ENCODE measurements at regions not wholly inside any gene's neighbourhood (a gene's known extent, or its start where the extent isn't known, plus 50 kb on each side); places are given as distances from the start of the nearest gene placed in this dataset.
A peak's percentile ranks its signal among the peaks of the same experiment; 100 is the strongest.

DNA sequence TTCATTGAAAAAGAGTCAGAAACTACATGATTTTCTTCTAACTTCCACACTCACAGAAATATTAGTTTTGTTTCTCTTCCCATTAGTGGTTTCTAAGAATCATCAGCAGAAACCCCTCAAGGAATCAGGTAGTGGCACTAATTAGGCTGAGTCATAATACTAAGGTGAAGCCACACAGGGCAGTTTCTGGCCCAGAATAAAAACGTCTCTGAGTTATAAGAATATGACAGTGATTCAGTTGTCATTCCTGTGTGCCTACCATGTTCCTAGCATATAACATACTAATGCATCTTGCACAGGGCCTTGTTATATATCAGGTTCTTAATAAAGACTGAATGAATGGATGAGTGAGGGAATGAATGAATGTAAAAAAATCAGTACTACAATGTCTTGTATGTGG, 206.0 kb upstream of the PLEKHG7 start:
- no peak for DNase-seq (ENCODE audit: low spot score)

DNA sequence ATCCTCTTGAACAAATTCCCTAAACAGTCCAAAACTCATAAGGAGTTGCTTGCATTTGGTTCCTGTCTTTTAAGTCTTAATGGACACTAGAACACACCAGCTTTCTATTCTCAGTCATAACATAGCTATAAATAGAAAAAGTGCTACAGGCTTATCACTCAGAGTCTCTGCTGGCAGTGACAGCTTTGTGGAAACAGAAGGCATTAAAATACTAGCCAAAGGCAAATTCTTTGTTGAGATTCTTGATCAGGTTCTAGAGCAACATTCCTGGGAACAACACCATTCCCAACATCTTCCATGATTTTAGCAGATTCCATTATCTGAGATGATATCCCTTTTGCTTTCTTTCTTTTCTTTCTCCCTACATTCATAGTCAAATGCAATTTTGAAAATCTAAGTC, 207.7 kb upstream of the PLEKHG7 start:
- DNase-seq (ENCODE audit: low spot score), result no peak

DNA sequence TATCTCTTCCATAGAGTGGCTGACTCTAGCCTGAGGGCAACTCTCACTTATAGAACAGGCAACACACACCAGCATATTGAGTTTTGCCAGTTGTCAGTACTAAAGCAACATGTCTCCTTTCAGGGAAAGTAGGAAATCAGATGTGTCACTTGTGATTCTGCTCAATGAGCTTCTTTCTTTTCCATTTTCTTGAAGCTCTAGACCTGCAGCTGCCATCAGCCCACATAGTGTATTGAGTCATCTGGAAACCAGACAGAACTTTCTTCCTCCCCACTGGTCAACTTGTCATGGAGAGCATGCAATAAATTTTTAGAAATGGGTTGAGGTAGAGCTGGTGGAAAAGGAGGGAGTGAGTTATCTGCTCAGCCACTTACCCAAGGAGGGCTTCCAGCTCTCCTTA, 209.0 kb upstream of the PLEKHG7 start:
- no peak for DNase-seq (ENCODE audit: low spot score)

DNA sequence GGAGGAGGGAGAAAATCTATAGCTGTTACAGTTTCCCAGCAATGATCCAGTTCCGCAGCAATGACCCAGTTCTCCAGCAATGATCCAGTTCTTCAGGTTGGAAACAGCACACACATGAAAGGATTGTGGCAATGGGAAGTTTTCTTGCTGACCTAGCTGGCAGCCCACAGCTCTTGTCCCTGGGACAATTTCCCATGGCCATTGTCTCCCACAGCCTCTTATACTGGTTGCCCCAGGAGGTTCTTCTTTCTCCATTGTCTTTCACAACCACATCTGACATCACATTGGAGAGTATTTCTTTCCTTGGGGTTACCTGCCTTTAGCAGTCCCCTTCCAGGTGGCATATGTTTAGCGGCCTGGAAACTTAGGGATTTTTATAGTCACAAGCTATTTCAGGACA, 209.8 kb upstream of the PLEKHG7 start:
- no peak for DNase-seq (ENCODE audit: low spot score)

DNA sequence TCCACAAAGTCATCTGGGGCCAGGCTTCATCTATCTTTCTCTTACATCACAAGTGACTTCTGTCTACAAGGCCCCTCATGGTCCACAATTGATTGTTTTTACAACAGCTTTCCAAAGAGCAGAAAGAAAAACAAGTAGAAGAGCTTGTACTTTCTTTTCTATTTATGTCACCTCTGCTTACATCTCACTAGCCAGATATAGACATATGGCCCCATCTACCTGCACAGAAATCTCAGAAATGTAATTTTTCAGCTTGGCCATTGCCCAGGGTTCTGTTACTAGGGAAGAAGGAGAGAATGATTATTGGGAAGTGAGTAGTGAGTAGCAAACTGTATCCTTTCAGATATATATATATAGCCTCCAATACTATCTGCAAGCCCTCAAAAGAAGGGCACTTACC, 210.5 kb upstream of the PLEKHG7 start:
- DNase-seq (ENCODE audit: low spot score), result no peak

DNA sequence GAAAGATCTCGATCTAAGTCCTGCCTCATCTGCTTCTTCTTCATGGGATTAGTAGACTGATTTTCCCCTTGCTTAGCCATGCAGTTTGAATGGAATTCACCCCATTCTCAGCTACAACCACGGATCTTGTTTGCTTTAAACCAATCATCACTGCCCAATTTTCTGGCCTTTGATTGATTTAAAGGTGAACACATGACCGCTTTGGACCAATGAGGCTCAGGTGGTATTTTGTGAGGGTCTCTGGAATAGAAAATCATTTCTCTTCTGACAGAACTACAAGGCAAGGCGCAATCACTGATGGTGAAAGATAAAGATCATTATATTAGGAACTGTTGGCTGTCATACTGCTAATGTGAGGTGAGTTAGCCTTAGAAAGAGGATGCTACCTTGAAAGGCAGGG, 213.0 kb upstream of the PLEKHG7 start:
- no peak for DNase-seq (ENCODE audit: low spot score)

DNA sequence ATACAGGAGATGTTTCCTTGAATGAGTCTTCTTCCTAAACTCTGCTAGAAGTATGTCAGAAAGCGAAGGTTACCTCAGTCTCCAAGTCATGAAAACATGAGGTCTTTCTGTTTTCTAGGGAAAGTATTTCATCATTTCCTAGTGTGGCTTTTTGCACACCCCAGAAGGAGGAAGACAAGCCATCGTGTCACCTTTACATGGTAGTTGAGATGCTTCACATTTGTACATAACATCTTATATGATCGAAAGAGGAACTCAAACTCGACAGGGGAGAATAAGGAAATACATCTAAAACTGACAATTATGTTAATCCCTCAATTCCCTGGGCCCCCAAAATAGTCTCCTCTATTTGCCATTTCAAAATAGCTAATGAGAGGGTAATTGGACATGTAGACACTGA, 214.1 kb upstream of the PLEKHG7 start:
- DNase-seq (ENCODE audit: low spot score), result no peak

DNA sequence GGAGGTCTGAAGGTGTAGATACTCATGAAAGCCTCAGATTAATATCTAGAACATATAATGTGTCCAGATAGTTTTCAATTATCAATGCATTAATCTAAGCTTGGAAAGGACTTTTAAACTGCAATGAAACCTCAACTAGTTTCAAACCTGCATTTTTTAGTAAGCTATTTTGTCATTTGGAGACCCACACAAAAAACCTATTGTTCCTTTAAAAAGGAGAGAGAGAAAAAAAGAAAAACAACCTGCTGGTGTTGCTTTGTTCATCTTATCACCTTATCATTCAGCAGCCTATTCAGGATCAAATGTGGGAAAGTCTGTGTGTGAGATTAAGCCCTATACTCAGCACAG, 215.7 kb upstream of the PLEKHG7 start:
- no peak for DNase-seq (ENCODE audit: low spot score)

DNA sequence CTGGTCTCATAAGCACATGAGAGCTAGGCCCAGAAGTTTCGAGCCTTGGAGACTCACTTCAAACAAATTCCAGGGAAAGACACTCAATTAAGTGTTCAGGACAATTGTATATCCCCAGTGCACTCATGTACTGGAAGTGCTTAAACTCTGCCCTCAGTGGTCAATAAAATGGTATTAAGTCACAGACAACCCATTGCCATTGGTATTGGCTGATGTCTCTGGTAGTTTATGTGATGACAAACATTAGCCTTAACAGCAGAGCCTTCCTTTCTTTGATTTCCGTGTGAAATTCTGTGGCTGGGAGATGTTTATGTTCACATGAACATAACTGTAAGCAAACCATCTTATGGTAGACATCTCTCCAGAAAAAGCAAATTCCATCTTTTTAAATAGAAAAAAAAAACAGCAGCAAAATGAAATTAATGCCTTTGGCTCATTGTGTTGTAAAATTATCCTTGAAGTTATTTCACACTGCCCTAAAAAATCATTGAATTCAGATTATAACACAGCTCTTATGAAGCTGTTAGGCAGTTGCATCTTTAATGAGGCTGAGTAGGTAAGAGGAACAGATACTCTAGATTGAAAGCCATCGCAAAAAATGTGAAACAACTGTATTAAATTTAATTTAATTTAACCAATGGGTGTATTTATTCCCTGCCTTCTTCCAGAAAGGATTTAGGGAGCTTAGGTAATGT, 216.2 kb upstream of the PLEKHG7 start:
- no peak for DNase-seq (ENCODE audit: low spot score)

DNA sequence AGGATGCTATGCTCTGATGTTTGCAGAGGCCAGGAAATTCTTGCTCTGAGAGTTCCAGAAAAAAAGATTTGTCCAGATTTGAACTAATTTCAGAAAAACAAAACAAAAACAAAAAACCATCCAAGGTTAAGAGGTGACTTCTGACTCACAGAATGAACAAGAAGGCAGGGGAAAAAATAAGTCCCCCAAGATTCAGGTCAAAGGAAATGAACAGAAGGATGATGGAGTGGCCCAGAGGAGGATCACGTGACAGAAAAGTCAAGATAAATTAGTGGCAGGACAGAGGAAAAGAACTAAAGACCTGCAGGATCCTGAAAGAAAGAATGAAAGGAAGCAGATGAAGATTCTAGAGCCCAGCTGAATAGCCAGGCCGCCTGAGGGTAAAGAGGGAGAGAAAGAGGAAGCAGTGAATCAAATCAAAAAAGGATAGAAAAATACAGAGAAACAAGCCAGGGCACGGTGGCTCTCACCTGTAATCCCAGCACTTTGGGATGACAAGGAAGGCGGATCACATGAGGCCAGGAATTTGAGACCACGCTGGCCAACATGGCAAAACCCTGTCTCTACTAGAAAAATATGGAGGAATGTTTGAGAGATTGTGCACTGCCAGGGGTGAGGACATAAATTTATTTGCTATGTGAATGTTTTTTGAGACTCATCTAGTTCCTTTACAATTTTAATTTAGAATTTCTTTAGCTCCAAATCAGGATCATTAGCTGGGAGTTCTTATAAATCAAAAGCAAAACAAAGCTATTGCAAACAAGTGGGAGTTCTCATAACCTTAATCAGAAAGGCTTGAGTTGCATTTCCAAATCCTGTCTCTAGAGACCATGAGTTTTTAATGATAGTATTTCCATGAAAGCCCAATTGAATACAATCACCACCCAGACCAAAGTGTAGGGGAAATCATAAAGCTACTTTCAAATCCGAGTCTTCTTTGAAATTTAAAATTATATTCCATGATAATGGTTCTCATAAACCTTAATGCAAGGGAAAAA, 217.1 kb upstream of the PLEKHG7 start:
- no peak for DNase-seq (ENCODE audit: low spot score)

DNA sequence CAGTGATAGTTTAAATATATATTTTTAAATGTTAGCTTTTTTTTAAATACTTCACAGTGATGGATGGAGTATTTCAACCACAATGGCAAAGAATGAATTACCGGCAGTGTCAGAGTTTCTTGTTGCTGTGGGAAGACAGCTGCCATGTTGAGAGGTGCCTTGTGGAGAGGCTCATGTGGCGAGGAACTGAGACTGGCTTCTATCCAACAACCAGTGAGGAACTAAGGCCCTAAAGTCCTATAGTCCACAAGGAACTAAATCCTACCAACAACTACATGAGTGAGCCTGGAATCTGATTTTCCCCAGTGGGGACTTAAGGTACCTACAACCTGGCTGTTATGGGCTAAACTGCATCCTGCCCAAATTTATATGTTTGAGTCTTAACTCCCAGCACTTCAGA, 220.2 kb upstream of the PLEKHG7 start:
- DNase-seq (ENCODE audit: low spot score), result no peak

DNA sequence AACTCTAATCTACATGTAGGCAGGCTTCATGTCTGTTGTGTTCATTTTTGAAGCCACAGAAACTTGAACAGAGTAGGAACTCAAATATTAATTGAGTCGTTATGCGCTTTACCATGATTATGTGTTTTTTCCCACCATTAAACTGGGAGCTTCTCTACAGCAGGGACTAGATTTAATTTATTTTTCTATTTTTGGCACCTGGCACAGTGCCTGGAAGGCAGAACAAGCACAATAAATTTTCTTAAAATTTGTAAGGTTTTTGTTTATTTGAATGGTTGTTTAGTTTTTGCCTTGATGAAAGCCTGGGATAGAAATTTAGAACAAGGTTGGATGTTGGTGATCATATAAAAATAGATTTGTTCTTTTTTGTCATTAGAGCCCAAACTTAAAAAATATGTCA, 221.7 kb upstream of the PLEKHG7 start:
- no peak for DNase-seq (ENCODE audit: low spot score)

DNA sequence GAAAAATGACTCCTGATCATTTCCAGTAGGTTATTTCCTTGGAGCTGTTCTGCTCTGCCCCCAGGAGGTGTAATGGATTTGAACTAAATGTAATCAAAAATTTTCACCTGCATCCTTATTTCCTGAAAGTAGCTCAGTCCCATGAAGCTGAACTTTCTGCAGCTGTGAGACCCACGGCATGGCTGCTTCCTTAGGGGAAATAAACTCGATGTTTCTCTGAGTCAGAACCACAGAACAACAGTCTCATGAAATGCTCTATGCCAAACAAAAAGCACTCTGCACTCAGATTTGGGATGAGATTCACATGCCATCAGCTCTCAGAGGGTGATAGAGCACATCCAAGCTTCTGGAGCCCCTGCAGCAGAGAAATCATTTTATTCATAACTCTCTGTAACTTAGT, 224.1 kb upstream of the PLEKHG7 start:
- DNase-seq (ENCODE audit: low spot score), result peak; percentile 7

DNA sequence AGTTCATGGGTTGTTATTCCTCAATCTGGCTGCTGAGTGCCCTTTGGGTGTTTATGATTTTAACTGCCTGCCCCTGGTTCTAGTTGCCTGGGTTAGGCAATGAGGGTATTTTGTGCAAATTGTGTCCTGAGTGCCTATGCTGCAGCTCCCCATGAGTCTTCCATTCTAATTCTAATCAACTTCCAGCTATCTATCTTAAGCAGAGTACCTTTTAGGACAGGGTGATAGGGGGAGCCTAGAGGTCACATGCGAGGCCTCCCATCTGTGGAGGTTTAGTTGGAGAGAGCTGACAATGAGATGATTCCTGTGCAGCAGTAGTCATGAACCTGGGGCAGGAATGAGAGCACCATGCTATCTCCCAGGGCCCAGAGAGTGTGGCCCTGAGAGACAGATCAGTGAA, 225.9 kb upstream of the PLEKHG7 start:
- DNase-seq (ENCODE audit: low spot score), result no peak

DNA sequence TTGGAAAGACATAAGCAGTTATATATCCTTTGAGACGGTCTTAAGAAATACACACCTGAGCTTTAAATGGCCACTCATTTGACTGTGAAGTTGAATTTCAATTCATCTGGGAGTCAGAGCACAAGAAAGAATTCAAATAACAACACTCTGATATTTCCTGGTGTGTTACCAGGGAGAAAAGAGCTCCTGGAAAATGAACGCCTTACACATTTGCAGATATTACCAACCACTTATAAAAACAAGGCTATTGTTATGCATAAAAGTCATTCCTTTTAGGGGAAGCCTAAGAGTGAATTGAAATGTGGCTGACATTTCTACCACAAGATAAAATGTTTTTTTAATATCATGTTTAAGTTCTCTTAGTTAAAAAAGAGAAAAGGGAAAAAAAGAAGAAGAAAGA, 229.2 kb upstream of the PLEKHG7 start:
- no peak for DNase-seq (ENCODE audit: low spot score)

DNA sequence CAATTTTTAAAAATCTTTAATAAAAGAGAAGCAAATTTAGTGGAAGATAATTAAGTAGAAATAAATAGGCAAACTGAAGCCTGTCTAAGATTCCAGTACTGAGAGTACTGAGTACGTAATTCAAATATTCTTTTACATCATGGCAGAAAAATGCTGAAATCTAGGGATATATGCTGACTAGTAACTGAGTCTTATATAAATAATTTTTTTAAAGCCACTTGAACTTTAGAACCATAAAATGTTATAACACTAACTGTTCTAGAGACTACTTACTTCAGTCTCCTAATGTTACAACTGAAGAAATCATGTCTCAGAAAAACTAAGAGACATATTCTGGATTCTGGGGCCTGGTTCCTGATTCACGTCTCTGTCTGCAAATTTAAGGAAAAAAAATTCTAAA, 230.6 kb upstream of the PLEKHG7 start:
- no peak for DNase-seq (ENCODE audit: low spot score)

DNA sequence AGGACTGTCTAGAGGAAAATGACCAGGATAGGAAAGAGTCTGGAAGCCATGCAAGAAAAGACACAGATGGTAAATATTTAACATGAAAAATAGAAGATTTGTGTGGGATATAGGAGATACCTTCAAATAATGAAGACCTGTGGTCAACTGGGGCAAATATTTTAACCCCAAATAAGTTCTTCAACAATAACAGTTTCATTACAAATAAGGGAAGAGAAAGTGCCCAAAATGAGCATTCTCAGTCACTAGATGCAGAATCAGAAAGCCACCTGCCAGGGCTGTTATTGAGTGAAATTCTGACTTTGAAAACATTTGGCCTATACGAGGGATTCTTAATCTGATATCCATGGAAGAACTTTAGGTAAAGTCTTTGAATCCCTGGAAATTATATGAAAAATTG, 231.2 kb upstream of the PLEKHG7 start:
- DNase-seq (ENCODE audit: low spot score), result no peak

DNA sequence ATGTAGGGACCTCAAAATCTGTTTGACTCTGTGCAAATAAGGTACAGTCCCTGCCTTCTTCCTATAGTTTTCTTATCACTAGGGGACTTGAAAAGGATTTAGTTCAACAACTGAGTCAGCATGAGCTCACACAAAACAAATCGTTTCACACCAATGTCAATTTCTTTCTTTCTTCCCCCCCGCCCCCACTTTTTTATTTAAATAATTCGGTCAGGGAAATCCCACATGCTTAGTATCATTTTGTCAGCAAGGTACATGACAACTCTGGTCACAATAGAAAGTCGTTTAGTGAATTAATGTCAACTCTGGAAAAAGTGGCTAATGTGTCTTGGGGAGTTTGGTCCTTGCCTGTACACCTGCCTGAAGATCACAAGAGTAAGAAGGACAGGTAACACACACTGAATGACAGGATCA, 232.2 kb upstream of the PLEKHG7 start:
- DNase-seq (ENCODE audit: low spot score), result no peak

DNA sequence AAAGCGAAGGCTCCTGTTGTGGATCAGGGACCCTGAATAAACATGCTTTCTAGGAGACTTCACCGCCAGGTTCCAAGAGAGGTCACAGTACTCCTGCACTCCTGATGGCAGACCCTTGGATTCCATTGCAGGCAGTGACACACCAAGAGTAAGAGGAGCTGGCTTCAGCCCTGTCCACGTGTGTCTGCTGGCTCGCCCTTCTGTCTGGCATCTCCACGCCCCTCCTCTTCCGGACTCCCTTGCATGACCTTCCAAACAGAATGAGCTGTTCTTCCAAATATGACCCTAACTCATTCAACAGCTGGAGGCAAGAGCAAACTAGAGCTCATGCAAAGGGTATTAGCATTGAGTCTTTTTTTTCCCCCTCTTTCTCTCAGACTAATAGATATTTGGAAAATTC, 233.0 kb upstream of the PLEKHG7 start:
- DNase-seq (ENCODE audit: low spot score), result no peak

DNA sequence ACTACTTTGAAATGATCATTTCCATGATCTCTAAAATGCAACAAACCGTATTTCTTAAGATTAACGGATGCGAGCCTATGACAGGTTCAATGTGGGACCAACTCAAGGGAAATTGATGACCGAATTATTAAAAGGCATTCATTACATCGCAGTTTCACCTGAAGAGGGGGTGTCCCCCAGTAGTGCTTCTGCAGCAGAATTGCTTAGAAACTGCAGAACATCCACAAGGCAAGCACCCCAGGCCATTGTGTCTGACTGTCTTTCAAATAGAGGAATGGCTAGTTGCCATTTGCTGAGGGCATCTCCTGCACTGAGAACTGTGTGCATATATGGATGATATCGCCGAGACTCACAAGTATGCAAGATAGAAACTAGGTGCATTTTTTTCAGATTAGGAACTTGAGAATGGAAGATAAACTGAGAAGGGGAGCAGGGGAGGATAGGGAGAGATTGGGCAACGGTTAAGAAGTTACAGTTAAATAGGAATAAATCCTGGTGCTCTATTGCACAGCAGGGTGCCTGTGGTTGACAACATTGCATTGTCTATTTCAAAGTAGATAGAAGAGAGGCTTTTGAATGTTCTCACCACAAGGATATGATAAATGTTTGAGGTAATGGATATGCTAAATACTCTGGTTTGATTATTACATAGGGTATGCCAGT, 234.3 kb upstream of the PLEKHG7 start:
- no peak for DNase-seq (ENCODE audit: low spot score)

DNA sequence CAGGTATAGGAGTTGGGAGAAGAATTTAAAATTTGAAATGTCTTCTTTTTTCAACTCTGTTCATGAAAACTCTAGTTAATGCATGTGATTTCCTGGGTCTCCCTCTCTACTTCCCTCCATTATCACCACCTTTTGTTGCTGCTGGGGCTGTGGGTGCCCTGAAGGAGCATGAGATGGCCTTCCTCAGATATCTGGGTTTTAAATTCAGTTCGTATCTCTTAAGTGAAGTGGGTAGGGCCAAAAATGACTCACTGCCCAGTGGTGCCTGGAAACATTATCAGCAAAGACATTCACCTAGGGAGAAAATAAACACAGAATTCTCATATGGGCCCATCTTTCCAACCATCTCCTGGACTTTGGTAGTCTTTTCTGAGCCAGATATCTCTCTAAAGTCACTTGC, 234.9 kb upstream of the PLEKHG7 start:
- no peak for DNase-seq (ENCODE audit: low spot score)

DNA sequence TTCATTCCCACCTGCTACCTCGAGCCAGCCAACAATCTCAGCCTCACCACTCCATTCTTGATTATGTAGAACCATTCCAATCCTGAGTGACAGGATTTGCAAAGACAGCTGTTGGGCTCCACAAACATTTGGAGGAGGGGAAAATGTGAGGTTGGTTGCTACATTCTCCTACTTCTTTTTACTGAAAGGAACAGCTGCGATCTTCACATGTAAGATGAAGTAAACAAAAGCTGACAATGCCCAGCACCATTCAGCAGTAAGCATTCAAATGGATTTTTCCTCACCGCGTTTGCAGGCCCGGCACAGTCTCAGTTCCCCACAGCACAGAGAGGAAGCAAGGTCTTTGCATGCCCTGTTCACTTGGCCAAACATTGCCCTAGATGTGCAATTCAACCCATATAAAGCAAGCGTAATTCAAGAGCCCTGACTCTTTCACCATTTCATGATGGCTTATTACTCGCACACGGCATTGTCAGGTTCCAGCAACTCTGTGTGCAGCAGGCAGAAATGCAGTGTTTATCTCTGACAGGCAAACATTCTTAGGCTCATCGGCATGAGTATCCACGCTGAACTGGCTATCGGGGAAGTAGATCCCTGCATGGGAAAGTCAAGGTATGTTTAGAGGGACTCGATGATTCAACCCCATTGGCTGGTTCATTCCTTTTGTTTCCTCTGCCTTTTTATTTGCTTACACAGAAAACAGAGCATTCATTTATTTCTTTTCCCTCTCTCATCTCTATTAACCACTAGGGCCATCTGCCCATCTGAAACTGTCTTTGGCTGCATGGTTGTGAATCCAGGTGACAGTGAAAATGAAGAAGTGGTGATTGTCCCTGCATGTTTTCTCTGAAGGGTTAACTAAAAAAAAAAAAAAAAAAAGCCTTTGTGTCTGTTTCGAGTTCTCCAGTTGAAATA, 236.1 kb upstream of the PLEKHG7 start:
- DNase-seq (ENCODE audit: low spot score), result no peak
